Fibroblast of lung (primary cell): ENCODE measurements at regions not wholly inside any gene's neighbourhood (a gene's known extent, or its start where the extent isn't known, plus 50 kb on each side); places are given as distances from the start of the nearest gene placed in this dataset.

Source experiments
- DNase-seq, 2 donors: peaks; one replicate each; pipeline versions ENCODE4 v3.0.0 to v3.0.0-alpha.2; 2010; ENCODE audit warnings: low read depth in 2 of 2
- H2AFZ ChIP-seq: 2 replicates; pipeline ENCODE4 v1.5.1; 2012; ENCODE audit warnings: low read length, control low read depth, inconsistent platforms
- H3K27ac ChIP-seq: 2 replicates; pipeline ENCODE4 v1.5.1; 2011; ENCODE audit warnings: low read length, control low read depth; ENCODE audit not compliant: insufficient read depth
- H3K27me3 ChIP-seq: 2 replicates; pipeline ENCODE4 v1.5.1; 2011; ENCODE audit warnings: mild to moderate bottlenecking, low read length; ENCODE audit not compliant: control insufficient read depth, insufficient read depth
- H3K36me3 ChIP-seq: 2 replicates; pipeline ENCODE4 v1.5.1; 2011; ENCODE audit warnings: low read length; ENCODE audit not compliant: control insufficient read depth, insufficient read depth
- H3K4me1 ChIP-seq: 2 replicates; pipeline ENCODE4 v1.5.1; 2011; ENCODE audit warnings: low read length; ENCODE audit not compliant: control insufficient read depth, insufficient read depth; ENCODE audit errors: extremely low read depth
- H3K4me2 ChIP-seq: 2 replicates; pipeline ENCODE4 v1.5.1; 2011; ENCODE audit warnings: low read length, control low read depth; ENCODE audit not compliant: insufficient read depth; ENCODE audit errors: extremely low read depth
- H3K4me3 ChIP-seq, 4 experiments: fragments of 200-600 bp in 1 of 4; sonication (generic) in 1 of 4; replicated peaks in 1 of 4; 2 replicates each; pipeline ENCODE4 v1.5.1; 2011 to 2016; ENCODE audit warnings: low read length in 4 of 4, low read depth in 3 of 4, mild to moderate bottlenecking in 3 of 4, control low read depth in 2 of 4, inconsistent platforms in 1 of 4, mixed read lengths in 1 of 4; ENCODE audit not compliant: insufficient read depth in 1 of 4; ENCODE audit errors: control extremely low read depth in 1 of 4
- H3K79me2 ChIP-seq: 2 replicates; pipeline ENCODE4 v1.5.1; 2012; ENCODE audit warnings: mild to moderate bottlenecking, low read length, inconsistent platforms; ENCODE audit not compliant: control insufficient read depth, insufficient read depth
- H3K9ac ChIP-seq: 2 replicates; pipeline ENCODE4 v1.5.1; 2011; ENCODE audit warnings: mild to moderate bottlenecking, low read length, control low read depth; ENCODE audit not compliant: insufficient read depth
- H3K9me3 ChIP-seq: 2 replicates; pipeline ENCODE4 v1.5.1; 2012; ENCODE audit warnings: low read depth, low read length; ENCODE audit not compliant: control insufficient read depth, insufficient read depth
- H4K20me1 ChIP-seq: 2 replicates; pipeline ENCODE4 v1.5.1; 2011; ENCODE audit warnings: low read length; ENCODE audit not compliant: control insufficient read depth, insufficient read depth; ENCODE audit errors: extremely low read depth
- EZH2 ChIP-seq: IDR thresholded peaks from 2 replicates; pipeline ENCODE4 v1.5.1; 2012; ENCODE audit warnings: low read length, control low read depth, mild to moderate bottlenecking; ENCODE audit errors: missing control alignments
- TF ChIP-seq, protein P1 (sequence below), 2 donors: IDR thresholded peaks in 1 of 2; conservative IDR thresholded peaks in 1 of 2; 1 replicate in 1 of 2; 2 replicates in 1 of 2; pipeline ENCODE4 v1.5.1; 2011 to 2012; ENCODE audit warnings: low read length in 2 of 2, control low read depth in 1 of 2, inconsistent platforms in 1 of 2, low read depth in 1 of 2, mild to moderate bottlenecking in 1 of 2

DNA sequence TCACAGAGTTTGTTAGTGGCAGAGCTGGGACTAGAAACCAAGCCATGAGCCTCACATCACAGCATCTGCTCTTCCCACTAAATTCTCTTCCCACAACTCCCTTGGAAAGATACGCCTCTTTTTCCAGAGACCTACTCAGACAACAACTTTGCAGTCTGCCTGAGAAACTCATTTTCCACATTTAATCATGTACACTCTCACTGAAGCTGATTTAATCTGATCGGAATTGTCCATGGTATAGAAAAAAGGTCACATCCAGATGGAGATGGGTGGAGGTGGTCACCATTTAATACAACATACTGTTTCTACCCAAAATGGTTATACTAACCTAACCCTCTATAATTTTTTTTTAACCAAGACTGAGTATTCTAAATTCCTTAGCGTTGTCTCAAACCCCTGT lies 366.2 kb downstream of the ENC1 start:
- H3K79me2 ChIP-seq, result no peaks in the 10 kb centered on the region
- H3K9ac ChIP-seq, result no peak overlapping the region
- no peaks in the 10 kb centered on the region for H3K27me3 ChIP-seq
- no peak overlapping the region for H2AFZ ChIP-seq
- H3K4me1 ChIP-seq, result no peaks in the 10 kb centered on the region
- H3K9me3 ChIP-seq, result no peaks in the 10 kb centered on the region
- no peak overlapping the region for H3K4me3 ChIP-seq
- H3K27ac ChIP-seq, result no peak overlapping the region
- no peak for TF ChIP-seq EZH2
- TF ChIP-seq, protein P1, sequence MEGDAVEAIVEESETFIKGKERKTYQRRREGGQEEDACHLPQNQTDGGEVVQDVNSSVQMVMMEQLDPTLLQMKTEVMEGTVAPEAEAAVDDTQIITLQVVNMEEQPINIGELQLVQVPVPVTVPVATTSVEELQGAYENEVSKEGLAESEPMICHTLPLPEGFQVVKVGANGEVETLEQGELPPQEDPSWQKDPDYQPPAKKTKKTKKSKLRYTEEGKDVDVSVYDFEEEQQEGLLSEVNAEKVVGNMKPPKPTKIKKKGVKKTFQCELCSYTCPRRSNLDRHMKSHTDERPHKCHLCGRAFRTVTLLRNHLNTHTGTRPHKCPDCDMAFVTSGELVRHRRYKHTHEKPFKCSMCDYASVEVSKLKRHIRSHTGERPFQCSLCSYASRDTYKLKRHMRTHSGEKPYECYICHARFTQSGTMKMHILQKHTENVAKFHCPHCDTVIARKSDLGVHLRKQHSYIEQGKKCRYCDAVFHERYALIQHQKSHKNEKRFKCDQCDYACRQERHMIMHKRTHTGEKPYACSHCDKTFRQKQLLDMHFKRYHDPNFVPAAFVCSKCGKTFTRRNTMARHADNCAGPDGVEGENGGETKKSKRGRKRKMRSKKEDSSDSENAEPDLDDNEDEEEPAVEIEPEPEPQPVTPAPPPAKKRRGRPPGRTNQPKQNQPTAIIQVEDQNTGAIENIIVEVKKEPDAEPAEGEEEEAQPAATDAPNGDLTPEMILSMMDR (conservative IDR thresholded peaks at IDR 0.05 in 1 of 2, IDR thresholded peaks at IDR 0.05 in 1 of 2; ENCODE audit: low read depth in 1 of 2, low read length in 2 of 2), result no peak
- no peak overlapping the region for H3K4me2 ChIP-seq
- no peak for DNase-seq
- no peaks in the 10 kb centered on the region for H3K36me3 ChIP-seq
- no peaks in the 10 kb centered on the region for H4K20me1 ChIP-seq

DNA sequence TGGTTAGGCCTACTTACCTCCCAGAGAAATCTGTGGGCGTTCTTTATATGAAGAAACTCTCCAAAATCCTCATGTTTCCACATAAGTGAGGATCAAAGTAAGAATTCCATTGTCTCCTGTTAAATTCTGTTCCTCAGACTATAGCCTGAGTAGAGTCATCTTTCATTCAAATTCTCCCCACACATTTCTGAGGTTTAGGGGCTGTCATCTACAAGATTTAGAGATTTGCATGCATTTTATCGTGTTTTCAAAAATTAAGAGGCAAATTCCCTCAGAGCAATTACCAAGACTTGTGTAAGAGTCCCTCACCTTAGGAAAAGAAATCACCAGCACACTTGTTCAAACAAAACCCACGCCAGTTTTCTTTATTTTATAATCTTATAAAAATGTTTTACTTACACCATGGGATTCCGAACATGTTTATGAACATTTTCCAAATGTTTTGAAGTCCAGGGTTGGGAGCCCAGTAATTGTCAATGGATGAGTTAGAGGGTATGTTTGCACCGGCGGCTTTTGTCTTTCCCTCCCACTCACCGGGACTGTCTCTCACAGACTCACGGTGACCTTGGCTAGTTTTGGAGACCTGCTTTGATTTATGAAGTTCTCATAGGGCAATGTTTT lies 367.6 kb downstream of the ENC1 start:
- no peak overlapping the region for H3K4me2 ChIP-seq
- no peaks in the 10 kb centered on the region for H3K36me3 ChIP-seq
- no peaks in the 10 kb centered on the region for H3K4me1 ChIP-seq
- H2AFZ ChIP-seq, result no peak overlapping the region
- H3K27me3 ChIP-seq, result no peaks in the 10 kb centered on the region
- H4K20me1 ChIP-seq, result no peaks in the 10 kb centered on the region
- H3K9ac ChIP-seq, result no peak overlapping the region
- TF ChIP-seq EZH2, result no peak
- TF ChIP-seq, protein P1 (conservative IDR thresholded peaks at IDR 0.05 in 1 of 2, IDR thresholded peaks at IDR 0.05 in 1 of 2; ENCODE audit: low read depth in 1 of 2, low read length in 2 of 2), result no peak
- H3K9me3 ChIP-seq, result no peaks in the 10 kb centered on the region
- no peak overlapping the region for H3K27ac ChIP-seq
- H3K79me2 ChIP-seq, result no peaks in the 10 kb centered on the region
- peak in 1 of 2 donors; percentile 88 for DNase-seq
- no peak overlapping the region for H3K4me3 ChIP-seq

DNA sequence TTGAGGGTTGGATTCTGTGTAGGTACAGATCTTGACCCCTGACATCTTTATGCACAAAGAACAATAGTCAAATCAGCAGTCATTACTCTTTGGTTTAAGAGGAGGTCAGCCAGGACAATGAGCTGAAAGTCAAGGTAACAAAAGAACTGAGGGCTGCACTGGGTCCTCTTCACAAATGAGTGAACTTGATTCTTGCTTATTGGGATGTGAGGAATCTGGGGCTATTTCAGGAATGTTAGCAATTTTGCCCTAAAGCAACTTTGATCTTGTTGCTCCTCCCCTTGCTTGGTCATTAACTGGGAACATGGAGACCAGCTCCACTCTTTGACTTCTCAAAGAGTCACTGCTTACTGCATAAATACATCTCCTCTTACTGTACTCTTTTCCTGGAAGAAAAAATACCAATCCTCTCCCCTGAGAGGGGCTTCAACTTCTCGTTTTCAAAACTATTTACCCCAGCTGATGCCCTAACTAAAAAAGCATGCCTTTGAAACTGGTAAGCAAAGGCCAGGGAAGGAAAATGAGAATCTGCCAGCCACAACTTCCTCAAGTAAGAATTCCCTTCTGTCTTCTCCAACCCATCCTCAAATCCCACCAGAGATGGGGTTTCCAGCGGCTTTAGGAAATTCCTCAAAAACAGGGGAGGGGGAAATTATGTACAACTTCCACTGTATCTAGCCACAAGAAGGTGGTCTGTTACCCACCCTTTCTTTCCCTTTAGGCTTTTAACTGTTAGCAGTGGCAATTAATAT lies 368.3 kb downstream of the ENC1 start:
- TF ChIP-seq, protein P1 (conservative IDR thresholded peaks at IDR 0.05 in 1 of 2, IDR thresholded peaks at IDR 0.05 in 1 of 2; ENCODE audit: low read depth in 1 of 2, low read length in 2 of 2), result no peak
- TF ChIP-seq EZH2, result no peak
- H3K36me3 ChIP-seq, result no peaks in the 10 kb centered on the region
- no peaks in the 10 kb centered on the region for H3K4me1 ChIP-seq
- DNase-seq, result peak in 1 of 2 donors; percentile 86
- H3K79me2 ChIP-seq, result no peaks in the 10 kb centered on the region
- H3K9me3 ChIP-seq, result no peaks in the 10 kb centered on the region
- H3K4me3 ChIP-seq, result no peak overlapping the region
- no peaks in the 10 kb centered on the region for H4K20me1 ChIP-seq
- H2AFZ ChIP-seq, result no peak overlapping the region
- H3K27me3 ChIP-seq, result no peaks in the 10 kb centered on the region
- no peak overlapping the region for H3K27ac ChIP-seq
- no peak overlapping the region for H3K9ac ChIP-seq
- H3K4me2 ChIP-seq, result no peak overlapping the region
